ENCODE measurements at regions not wholly inside any gene's neighbourhood (a gene's known extent, or its start where the extent isn't known, plus 50 kb on each side); places are given as distances from the start of the nearest gene placed in this dataset.

DNA sequence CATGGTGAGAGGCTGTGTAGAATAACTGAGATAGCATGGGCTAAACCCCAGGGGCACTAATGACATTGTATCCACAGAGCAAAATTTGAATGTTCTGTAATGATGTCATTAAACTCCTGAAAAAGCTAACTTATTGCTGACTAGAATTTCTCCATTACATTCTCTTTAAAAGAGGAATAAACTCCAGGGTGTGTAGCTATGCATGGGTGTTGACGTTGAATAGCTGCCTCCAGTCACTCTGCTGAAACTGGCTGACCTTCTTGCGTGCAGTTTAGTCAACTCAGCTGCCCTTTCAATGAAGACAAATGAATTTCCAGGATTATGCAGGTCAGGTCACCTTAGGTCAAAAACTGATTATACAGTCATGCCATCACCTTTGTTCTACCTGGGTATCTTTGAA is 617.5 kb upstream of the WWC1 start:
- TF ChIP-seq, protein P1, sequence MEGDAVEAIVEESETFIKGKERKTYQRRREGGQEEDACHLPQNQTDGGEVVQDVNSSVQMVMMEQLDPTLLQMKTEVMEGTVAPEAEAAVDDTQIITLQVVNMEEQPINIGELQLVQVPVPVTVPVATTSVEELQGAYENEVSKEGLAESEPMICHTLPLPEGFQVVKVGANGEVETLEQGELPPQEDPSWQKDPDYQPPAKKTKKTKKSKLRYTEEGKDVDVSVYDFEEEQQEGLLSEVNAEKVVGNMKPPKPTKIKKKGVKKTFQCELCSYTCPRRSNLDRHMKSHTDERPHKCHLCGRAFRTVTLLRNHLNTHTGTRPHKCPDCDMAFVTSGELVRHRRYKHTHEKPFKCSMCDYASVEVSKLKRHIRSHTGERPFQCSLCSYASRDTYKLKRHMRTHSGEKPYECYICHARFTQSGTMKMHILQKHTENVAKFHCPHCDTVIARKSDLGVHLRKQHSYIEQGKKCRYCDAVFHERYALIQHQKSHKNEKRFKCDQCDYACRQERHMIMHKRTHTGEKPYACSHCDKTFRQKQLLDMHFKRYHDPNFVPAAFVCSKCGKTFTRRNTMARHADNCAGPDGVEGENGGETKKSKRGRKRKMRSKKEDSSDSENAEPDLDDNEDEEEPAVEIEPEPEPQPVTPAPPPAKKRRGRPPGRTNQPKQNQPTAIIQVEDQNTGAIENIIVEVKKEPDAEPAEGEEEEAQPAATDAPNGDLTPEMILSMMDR (IDR thresholded peaks at IDR 0.05): no peak
- no peak for TF ChIP-seq POLR2A (IDR thresholded peaks at IDR 0.05)
